NCI-H2029 treated with DMSO at 0.1 percent for 48 hours (cell line): ENCODE measurements at regions not wholly inside any gene's neighbourhood (a gene's known extent, or its start where the extent isn't known, plus 50 kb on each side); places are given as distances from the start of the nearest gene placed in this dataset.
"Not testable (repeated sequence)": the region's sequence is repeated elsewhere in the genome, so short reads cannot be mapped to it uniquely, and the experiment has no call there.

Experiments
- DNase-seq: peaks from one replicate; lab custom pipeline; 2025; lab: John Stamatoyannopoulos, UW

GRCh38 chr15:35929740-35930444, 383.9 kb upstream of the DPH6 start:
- no peak for DNase-seq

- DNase-seq = no peak
Measured at GRCh38 chr15:35931799-35932341, 385.9 kb upstream of the DPH6 start.

DNA sequence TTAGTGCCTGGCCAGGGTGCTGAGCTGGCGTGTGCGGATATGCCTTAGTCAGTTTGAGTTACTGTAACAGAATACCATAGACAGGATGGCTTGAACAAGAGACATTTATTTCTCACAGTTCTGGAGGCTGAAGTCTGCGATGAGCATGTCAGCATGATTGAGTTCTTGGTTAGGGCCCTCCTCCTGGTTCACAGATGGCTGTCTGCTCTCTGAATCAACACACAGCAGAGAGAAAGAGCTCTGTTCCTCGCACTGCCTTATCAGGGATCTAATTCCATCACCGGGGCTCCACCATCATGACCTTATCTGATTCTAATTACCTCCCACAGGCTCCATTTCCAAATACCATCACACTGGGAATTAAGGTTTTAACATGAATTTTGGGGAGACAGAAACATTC, 386.6 kb upstream of the DPH6 start:
- no peak for DNase-seq

GRCh38 chr15:35933531-35933930, 387.6 kb upstream of the DPH6 start:
- no peak for DNase-seq

- no peak for DNase-seq
Measured at GRCh38 chr15:35934383-35935049, 388.6 kb upstream of the DPH6 start.

GRCh38 chr15:35936284-35936683, 390.3 kb upstream of the DPH6 start:
- DNase-seq = no peak

- no peak for DNase-seq
Measured at GRCh38 chr15:35937380-35937779, 391.4 kb upstream of the DPH6 start.

DNA sequence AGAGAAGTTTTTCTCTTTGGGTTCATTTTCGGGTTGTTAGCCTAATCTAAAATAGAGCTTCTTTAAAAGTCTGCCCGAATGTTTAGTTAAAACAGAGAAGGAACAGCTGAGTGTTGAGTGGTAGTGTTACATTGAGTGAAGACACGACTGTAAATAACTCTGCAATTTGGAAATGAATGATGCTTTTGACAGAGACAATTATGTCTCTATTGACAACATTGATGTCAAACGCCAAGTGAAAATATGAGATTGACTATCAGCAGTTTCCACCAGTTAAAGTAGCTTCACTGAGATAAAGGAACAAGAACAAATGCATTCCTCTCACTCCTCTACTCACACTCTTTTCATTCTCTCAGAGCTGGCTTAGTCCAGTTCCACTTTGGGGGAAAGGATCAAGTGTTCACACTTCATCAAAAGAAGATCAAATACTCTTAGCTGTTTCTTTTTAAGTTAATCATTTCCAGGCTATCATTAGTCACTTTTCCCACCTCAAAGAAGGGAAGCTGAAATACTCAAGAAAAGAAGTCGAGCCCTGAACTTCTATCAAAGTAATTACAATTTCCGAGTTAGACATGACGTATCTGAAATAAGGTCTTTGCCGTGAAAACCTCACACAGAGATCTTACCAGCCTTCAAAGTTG, 399.1 kb upstream of the DPH6 start:
- no peak for DNase-seq

- DNase-seq = no peak
Measured at GRCh38 chr15:35953424-35953823, 407.5 kb upstream of the DPH6 start.

DNA sequence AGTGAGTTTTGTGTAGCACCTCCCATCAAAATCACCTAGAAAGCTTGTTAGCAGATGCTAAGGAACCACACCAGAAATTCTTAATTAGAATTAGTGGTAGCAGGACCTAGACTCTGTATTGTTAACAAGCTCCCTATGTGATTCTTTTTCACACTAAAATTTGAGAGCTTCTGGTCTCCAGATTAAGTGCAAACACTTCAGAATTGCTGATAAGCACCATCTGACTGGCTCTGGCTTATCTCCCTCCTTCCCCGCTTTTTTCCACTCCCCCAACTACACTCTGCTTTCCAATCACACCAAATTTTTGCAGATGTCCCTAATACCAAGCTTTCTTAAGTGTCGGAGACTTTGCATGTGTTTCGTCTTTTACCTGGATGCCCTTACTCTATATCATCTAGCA, 410.1 kb upstream of the DPH6 start:
- DNase-seq = no peak

GRCh38 chr15:35958021-35958420, 412.1 kb upstream of the DPH6 start:
- peak; percentile 29 for DNase-seq

- DNase-seq = no peak
Measured at GRCh38 chr15:35958975-35959374, 413.0 kb upstream of the DPH6 start.

GRCh38 chr15:35963326-35963725, 417.4 kb upstream of the DPH6 start:
- DNase-seq = no peak

DNA sequence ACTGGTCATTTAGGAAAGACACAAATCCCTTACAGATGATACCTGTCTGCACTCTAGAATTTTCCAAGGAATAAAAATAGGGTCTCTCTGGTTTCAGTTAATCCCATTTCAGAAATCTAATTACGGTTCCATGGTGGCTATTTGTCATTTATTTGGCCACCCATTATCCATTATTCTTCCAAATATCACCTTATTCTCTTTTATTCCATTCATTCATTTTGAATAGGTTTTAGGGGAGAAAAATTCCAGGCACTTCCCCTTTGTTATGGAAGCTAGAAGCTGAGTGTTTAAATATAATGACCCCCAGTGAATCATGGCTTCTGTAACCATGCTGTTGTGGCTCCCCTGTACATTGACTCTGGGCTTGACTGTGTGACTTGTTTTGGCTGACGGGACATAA, 420.8 kb upstream of the DPH6 start:
- DNase-seq = no peak

- not testable (repeated sequence) for DNase-seq
Measured at GRCh38 chr15:35967968-35968367, 422.0 kb upstream of the DPH6 start.

DNA sequence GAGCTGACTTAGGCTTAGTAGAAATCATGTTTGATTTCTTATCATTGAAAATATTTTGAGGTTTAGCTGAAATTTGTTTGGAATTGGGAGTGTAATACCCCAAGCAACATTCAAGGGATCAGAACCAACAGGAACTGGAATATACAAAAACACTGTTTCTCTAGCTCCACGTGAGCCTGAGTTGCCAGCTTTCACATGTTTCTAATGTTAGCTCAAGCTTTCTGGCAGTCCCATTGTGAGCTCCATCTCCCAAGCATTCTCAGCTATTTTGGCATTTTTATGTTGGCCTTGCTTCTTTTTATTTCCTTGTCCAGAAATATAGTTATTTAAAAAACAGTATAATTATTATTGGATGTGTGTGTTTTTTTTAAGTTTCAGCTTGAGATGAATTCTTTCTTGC, 427.1 kb upstream of the DPH6 start:
- no peak for DNase-seq

GRCh38 chr15:35974052-35974451, 428.1 kb upstream of the DPH6 start:
- no peak for DNase-seq

DNA sequence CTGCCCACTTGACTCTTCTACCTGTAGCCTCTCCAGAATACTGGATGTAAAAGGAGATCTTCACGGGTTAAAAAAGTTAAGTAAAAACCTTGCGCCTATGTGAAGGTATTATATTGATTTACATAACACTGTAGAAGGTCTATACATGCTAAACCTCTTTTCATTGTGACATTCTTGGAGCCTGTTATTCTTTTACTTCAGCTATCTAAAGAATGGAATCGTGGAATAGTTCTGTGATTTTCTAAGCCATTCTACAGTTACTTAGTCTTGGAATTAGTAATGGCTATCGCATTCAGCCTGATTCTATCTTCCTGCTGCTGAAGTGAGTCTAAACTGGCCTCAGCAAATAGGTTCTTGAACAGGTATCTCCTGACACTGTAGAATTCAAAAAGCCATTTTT, 430.0 kb upstream of the DPH6 start:
- DNase-seq = no peak

GRCh38 chr15:35979608-35980007, 433.6 kb upstream of the DPH6 start:
- DNase-seq = no peak

- DNase-seq = no peak
Measured at GRCh38 chr15:35980719-35981118, 434.8 kb upstream of the DPH6 start.

DNA sequence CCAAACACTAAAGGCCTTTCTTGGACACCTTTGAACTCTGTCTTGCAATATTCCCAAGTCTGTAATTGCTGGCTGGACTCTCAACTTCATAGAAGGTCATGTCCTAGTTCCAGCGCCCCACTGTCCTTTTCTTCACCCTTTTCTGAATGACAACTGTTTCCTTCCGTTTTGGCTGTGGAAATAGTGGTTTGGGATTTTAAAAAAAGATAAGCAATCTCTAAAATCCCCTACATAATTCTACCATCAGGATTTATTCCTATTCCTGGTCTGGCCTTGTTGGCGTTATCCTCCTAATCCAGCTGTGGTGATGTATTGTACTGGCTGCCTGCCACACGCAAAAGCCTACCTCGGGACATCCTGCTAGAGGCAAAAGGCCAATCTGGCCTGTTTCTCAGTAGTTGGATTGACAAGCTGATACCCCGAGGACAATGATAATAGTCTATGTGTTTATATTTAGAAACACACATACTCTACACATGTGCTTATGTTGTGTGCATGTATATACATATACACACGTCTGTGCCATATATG, 440.3 kb upstream of the DPH6 start:
- DNase-seq = no peak

- DNase-seq = no peak
Measured at GRCh38 chr15:35987056-35987455, 441.1 kb upstream of the DPH6 start.

DNA sequence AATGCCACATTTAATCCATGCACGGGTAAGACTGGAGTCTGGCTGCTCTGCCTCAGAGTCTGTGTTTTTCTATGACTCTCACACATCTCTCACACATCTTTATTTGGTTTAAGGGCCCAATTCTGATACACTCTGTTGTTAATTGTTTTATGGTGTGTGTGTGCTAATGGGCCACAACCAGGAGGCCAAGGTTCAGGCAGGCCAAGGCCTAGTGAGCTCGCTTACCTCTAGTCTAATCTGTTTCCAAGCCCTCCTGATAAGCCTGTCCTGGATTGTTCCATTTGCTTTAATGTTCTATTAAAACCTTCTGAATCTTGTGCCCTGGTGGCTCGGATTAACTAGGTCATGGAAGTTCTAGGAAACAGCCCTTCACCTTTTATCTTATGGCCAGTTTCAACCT, 445.4 kb upstream of the DPH6 start:
- DNase-seq = no peak
